Natural killer cell (primary cell): ENCODE measurements at regions not wholly inside any gene's neighbourhood (a gene's known extent, or its start where the extent isn't known, plus 50 kb on each side); places are given as distances from the start of the nearest gene placed in this dataset.

ENCODE experiments used
- ATAC-seq, 3 donors: fragments of 150-1000 bp in 2 of 3; fragments of 200-7000 bp in 1 of 3; cut with Tn5 transposase; 1 replicate in 1 of 3; 2 replicates in 2 of 3; pipeline ENCODE4 v1.10.0; 2021; ENCODE audit warnings: mild to moderate bottlenecking in 2 of 3, moderate library complexity in 2 of 3
- DNase-seq, 2 donors: peaks; one replicate each; pipeline versions ENCODE4 v3.0.0 to v3.0.0-alpha.2; 2013 to 2021; ENCODE audit warnings: mixed read lengths in 1 of 2
- H3K27ac ChIP-seq: one replicate; pipeline ENCODE4 v1.5.1; 2013; ENCODE audit warnings: mild to moderate bottlenecking, low read length
- H3K27me3 ChIP-seq: one replicate; pipeline ENCODE4 v1.6.1; 2013; ENCODE audit warnings: low read length; ENCODE audit not compliant: control insufficient read depth, insufficient read depth
- H3K36me3 ChIP-seq: one replicate; pipeline ENCODE4 v1.6.1; 2013; ENCODE audit warnings: low read length; ENCODE audit not compliant: control insufficient read depth, insufficient read depth
- H3K4me1 ChIP-seq: one replicate; pipeline ENCODE4 v1.6.1; 2013; ENCODE audit warnings: low read length; ENCODE audit not compliant: control insufficient read depth, insufficient read depth
- H3K4me3 ChIP-seq: one replicate; pipeline ENCODE4 v1.5.1; 2013; ENCODE audit warnings: low read length
- H3K9me3 ChIP-seq: one replicate; pipeline ENCODE4 v1.6.1; 2013; ENCODE audit warnings: low read length; ENCODE audit not compliant: control insufficient read depth, insufficient read depth
- H3K27ac Mint-ChIP-seq, 2 donors: one replicate each; pipeline ENCODE4 v1.8.0; 2022; ENCODE audit warnings: mild to moderate bottlenecking in 2 of 2, mixed read lengths in 2 of 2, moderate library complexity in 1 of 2
- H3K27me3 Mint-ChIP-seq, 2 donors: one replicate each; pipeline ENCODE4 v1.8.0; 2022; ENCODE audit warnings: low read depth in 2 of 2, mixed read lengths in 2 of 2
- H3K36me3 Mint-ChIP-seq: one replicate; pipeline ENCODE4 v1.8.0; 2022; ENCODE audit warnings: mixed read lengths
- H3K4me1 Mint-ChIP-seq, 2 donors: one replicate each; pipeline ENCODE4 v1.8.0; 2022; ENCODE audit warnings: mixed read lengths in 2 of 2
- H3K4me3 Mint-ChIP-seq: one replicate; pipeline ENCODE4 v1.8.0; 2022; ENCODE audit warnings: mild to moderate bottlenecking, moderate library complexity, mixed read lengths
- H3K9me3 Mint-ChIP-seq, 2 donors: one replicate each; pipeline ENCODE4 v1.8.0; 2022; ENCODE audit warnings: mixed read lengths in 2 of 2
- CTCF ChIP-seq: fragments of 200-600 bp; IDR thresholded peaks from one replicate; pipeline ENCODE4 v1.8.0; 2022; ENCODE audit warnings: antibody characterized with exemption
- WGBS: methylation state at CpG from one replicate; pipeline ENCODE4 v1.1.7; 2013; ENCODE audit warnings: missing lambda C conversion rate; ENCODE audit not compliant: insufficient coverage; 5-methylcytosine and 5-hydroxymethylcytosine counted together
- intact Hi-C: fragments of 100-400 bp; cut with micrococcal nuclease; formaldehyde crosslinking; loops from one replicate; pipeline ENCODE4 v1.14.2; 2022

DNA sequence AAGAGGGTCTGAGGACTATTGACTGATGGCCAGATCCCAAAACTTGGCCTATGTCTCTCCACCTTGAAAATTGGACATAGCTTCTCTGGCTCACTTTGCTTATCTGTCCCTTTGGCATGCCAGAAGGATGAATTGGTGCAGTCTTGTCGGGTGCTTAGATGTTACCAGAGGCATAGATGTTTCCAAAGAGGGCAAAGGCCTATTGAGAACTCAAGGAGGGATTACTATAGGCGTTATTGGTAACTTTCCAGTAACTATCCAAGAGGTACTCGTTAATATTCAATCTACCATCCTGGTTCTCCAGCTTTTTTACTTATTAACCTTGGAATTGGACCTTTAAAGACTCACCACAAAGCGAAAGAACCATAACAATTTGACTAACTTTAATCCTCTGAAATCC is 368.3 kb upstream of the ESRRG start:
- intact Hi-C loops, result no loop called here
- Mint-ChIP-seq H3K27ac (no peak overlapping the region), H3K36me3 (no peaks in the 10 kb centered on the region), H3K4me3 (no peak overlapping the region), H3K4me1 (no peaks in the 10 kb centered on the region), H3K27me3 (peaks cover 19 to 30% of the 10 kb centered on the region in 2 donors), H3K9me3 (peaks cover 7 to 8% of the 10 kb centered on the region in 2 donors)
- no peak for TF ChIP-seq CTCF
- Histone ChIP-seq H3K27me3 (peaks cover 8% of the 10 kb centered on the region), H3K27ac (no peak overlapping the region), H3K4me3 (no peak overlapping the region), H3K36me3 (no peaks in the 10 kb centered on the region), H3K9me3 (no peaks in the 10 kb centered on the region), H3K4me1 (peaks cover 3% of the 10 kb centered on the region)
- 79% methylated on average over 4 of the region's 4 CpGs for WGBS
- ATAC-seq (no peak), DNase-seq (no peak)

GRCh38 chr1:217090060-217090911 is 367.1 kb upstream of the ESRRG start:
- Histone ChIP-seq H3K4me1 (peaks cover 3% of the 10 kb centered on the region), H3K27me3 (peaks cover 8% of the 10 kb centered on the region), H3K36me3 (no peaks in the 10 kb centered on the region), H3K27ac (no peak overlapping the region), H3K4me3 (no peak overlapping the region), H3K9me3 (no peaks in the 10 kb centered on the region)
- 27% methylated on average over 20 of the region's 24 CpGs for WGBS
- H3K9me3 Mint-ChIP-seq, result peaks cover 7 to 8% of the 10 kb centered on the region in 2 donors
- H3K36me3 Mint-ChIP-seq, result no peaks in the 10 kb centered on the region
- intact Hi-C loops, result no loop called here
- DNase-seq (no peak), ATAC-seq (no peak)
- peaks cover 19 to 30% of the 10 kb centered on the region in 2 donors for H3K27me3 Mint-ChIP-seq
- no peak for TF ChIP-seq CTCF
- H3K4me1 Mint-ChIP-seq, result no peaks in the 10 kb centered on the region
- no peak overlapping the region for H3K4me3 Mint-ChIP-seq
- no peak overlapping the region for H3K27ac Mint-ChIP-seq

- ATAC-seq, result no peak
- no peak overlapping the region for H3K27ac ChIP-seq
- 2% methylated on average over 35 of the region's 39 CpGs for WGBS
- Mint-ChIP-seq H3K4me1 (no peaks in the 10 kb centered on the region), H3K9me3 (peaks cover 7 to 8% of the 10 kb centered on the region in 2 donors), H3K27ac (no peak overlapping the region), H3K27me3 (peaks cover 19 to 30% of the 10 kb centered on the region in 2 donors), H3K36me3 (no peaks in the 10 kb centered on the region), H3K4me3 (no peak overlapping the region)
- no peaks in the 10 kb centered on the region for H3K36me3 ChIP-seq
- no peaks in the 10 kb centered on the region for H3K9me3 ChIP-seq
- no peak overlapping the region for H3K4me3 ChIP-seq
- peaks cover 8% of the 10 kb centered on the region for H3K27me3 ChIP-seq
- intact Hi-C loops, result no loop called here
- no peak for DNase-seq
- TF ChIP-seq CTCF, result no peak
- H3K4me1 ChIP-seq, result peaks cover 3% of the 10 kb centered on the region
Measured at GRCh38 chr1:217089361-217090014, 366.3 kb upstream of the ESRRG start.
